H9 (cell line): ENCODE measurements at regions not wholly inside any gene's neighbourhood (a gene's known extent, or its start where the extent isn't known, plus 50 kb on each side); places are given as distances from the start of the nearest gene placed in this dataset.

Experiments
- DNase-seq: peaks from one replicate; pipeline ENCODE4 v3.0.0-alpha.2; 2017
- H2AFZ ChIP-seq: one replicate; pipeline ENCODE4 v1.6.1; 2013; ENCODE audit warnings: mild to moderate bottlenecking, low read length, control low read depth, moderate library complexity
- H2AK5ac ChIP-seq: 2 replicates; pipeline ENCODE4 v1.6.1; 2013; ENCODE audit warnings: low read length, control low read depth, mixed read lengths; ENCODE audit not compliant: insufficient read length
- H2BK120ac ChIP-seq: one replicate; pipeline ENCODE4 v1.6.1; 2013; ENCODE audit warnings: low read depth, mild to moderate bottlenecking, low read length, control low read depth, inconsistent platforms; ENCODE audit not compliant: poor library complexity, severe bottlenecking
- H2BK12ac ChIP-seq: 2 replicates; pipeline ENCODE4 v1.6.1; 2013; ENCODE audit warnings: low read length, control low read depth, mixed read lengths, low read depth; ENCODE audit not compliant: insufficient read length
- H2BK15ac ChIP-seq: 2 replicates; pipeline ENCODE4 v1.6.1; 2013; ENCODE audit warnings: low read depth, low read length, control low read depth
- H2BK20ac ChIP-seq: one replicate; pipeline ENCODE4 v1.6.1; 2013; ENCODE audit warnings: low read depth, mild to moderate bottlenecking, low read length, control low read depth, inconsistent platforms; ENCODE audit not compliant: poor library complexity, severe bottlenecking
- H2BK5ac ChIP-seq: 2 replicates; pipeline ENCODE4 v1.6.1; 2013; ENCODE audit warnings: low read length, control low read depth, mixed read lengths; ENCODE audit not compliant: insufficient read length
- H3K14ac ChIP-seq: 2 replicates; pipeline ENCODE4 v1.6.1; 2013; ENCODE audit warnings: low read length, control low read depth; ENCODE audit not compliant: insufficient read depth
- H3K18ac ChIP-seq: 2 replicates; pipeline ENCODE4 v1.6.1; 2013; ENCODE audit warnings: low read depth, mild to moderate bottlenecking, mixed read lengths, low read length, control low read depth; ENCODE audit not compliant: insufficient read length
- H3K23ac ChIP-seq: 2 replicates; pipeline ENCODE4 v1.6.1; 2013; ENCODE audit warnings: low read length, control low read depth, mixed read lengths, low read depth; ENCODE audit not compliant: insufficient read length
- H3K23me2 ChIP-seq: 2 replicates; pipeline ENCODE4 v1.6.1; 2013; ENCODE audit warnings: low read depth, mild to moderate bottlenecking, mixed read lengths, low read length, control low read depth; ENCODE audit not compliant: insufficient read length, poor library complexity, severe bottlenecking
- H3K27ac ChIP-seq: 2 replicates; pipeline ENCODE4 v1.5.1; 2013; ENCODE audit warnings: low read length, control low read depth, mixed read lengths, low read depth; ENCODE audit not compliant: insufficient read length
- H3K27me3 ChIP-seq: 2 replicates; pipeline ENCODE4 v1.6.1; 2013; ENCODE audit warnings: low read length, control low read depth, inconsistent platforms; ENCODE audit not compliant: insufficient read depth
- H3K4ac ChIP-seq: 2 replicates; pipeline ENCODE4 v1.6.1; 2013; ENCODE audit warnings: low read depth, mild to moderate bottlenecking, control low read depth, inconsistent platforms, low read length, moderate library complexity
- H3K4me1 ChIP-seq: 2 replicates; pipeline ENCODE4 v1.6.1; 2013; ENCODE audit warnings: low read length, control low read depth, inconsistent platforms; ENCODE audit not compliant: insufficient read depth
- H3K4me2 ChIP-seq: 2 replicates; pipeline ENCODE4 v1.6.1; 2013; ENCODE audit warnings: low read length, control low read depth, mixed read lengths; ENCODE audit not compliant: insufficient read length, insufficient read depth
- H3K56ac ChIP-seq: 2 replicates; pipeline ENCODE4 v1.6.1; 2013; ENCODE audit warnings: low read depth, mild to moderate bottlenecking, mixed read lengths, low read length, control low read depth; ENCODE audit not compliant: insufficient read length
- H3K79me1 ChIP-seq: 2 replicates; pipeline ENCODE4 v1.6.1; 2013; ENCODE audit warnings: low read depth, mild to moderate bottlenecking, moderate library complexity, low read length, control low read depth, inconsistent platforms; ENCODE audit not compliant: insufficient read depth, poor library complexity, severe bottlenecking
- H3K79me2 ChIP-seq: 2 replicates; pipeline ENCODE4 v1.6.1; 2013; ENCODE audit warnings: low read length, control low read depth, inconsistent platforms; ENCODE audit not compliant: insufficient read depth
- H3K9ac ChIP-seq: 2 replicates; pipeline ENCODE4 v1.6.1; 2013; ENCODE audit warnings: low read length, control low read depth, mixed read lengths; ENCODE audit not compliant: insufficient read length; ENCODE audit errors: extremely low read depth
- H3K9me3 ChIP-seq: one replicate; pipeline ENCODE4 v1.6.1; 2013; ENCODE audit warnings: low read depth, low read length, inconsistent platforms; ENCODE audit not compliant: control insufficient read depth
- H3T11ph ChIP-seq: one replicate; pipeline ENCODE4 v1.6.1; 2013; ENCODE audit warnings: mild to moderate bottlenecking, low read length, control low read depth, inconsistent platforms
- H4K20me1 ChIP-seq: one replicate; pipeline ENCODE4 v1.6.1; 2013; ENCODE audit not compliant: control insufficient read depth, insufficient read length, insufficient read depth
- H4K5ac ChIP-seq: 2 replicates; pipeline ENCODE4 v1.6.1; 2013; ENCODE audit warnings: low read depth, mild to moderate bottlenecking, mixed read lengths, low read length, control low read depth; ENCODE audit not compliant: insufficient read length
- H4K8ac ChIP-seq: replicated peaks from 2 replicates; pipeline ENCODE4 v1.6.1; 2013; ENCODE audit warnings: low read length, control low read depth, mixed read lengths, low read depth; ENCODE audit not compliant: insufficient read length
- H4K91ac ChIP-seq: 2 replicates; pipeline ENCODE4 v1.6.1; 2013; ENCODE audit warnings: low read depth, mild to moderate bottlenecking, moderate library complexity, mixed read lengths, low read length, control low read depth; ENCODE audit not compliant: insufficient read length
- H3K27ac Mint-ChIP-seq, 3 experiments: 2 replicates in 2 of 3; 3 replicates in 1 of 3; pipeline ENCODE4 v1.8.0; 2020 to 2021; ENCODE audit warnings: mixed read lengths in 3 of 3, mild to moderate bottlenecking in 1 of 3, moderate library complexity in 1 of 3
- H3K27me3 Mint-ChIP-seq: 2 replicates; pipeline ENCODE4 v1.8.0; 2021; ENCODE audit warnings: low read depth, mild to moderate bottlenecking, moderate library complexity, mixed read lengths
- H3K36me3 Mint-ChIP-seq, 3 experiments: 2 replicates in 2 of 3; 3 replicates in 1 of 3; pipeline ENCODE4 v1.8.0; 2020 to 2021; ENCODE audit warnings: low read depth in 3 of 3, mixed read lengths in 3 of 3; ENCODE audit not compliant: insufficient read depth in 1 of 3
- H3K4me1 Mint-ChIP-seq, 2 experiments: 2 replicates each; pipeline ENCODE4 v1.8.0; 2020; ENCODE audit warnings: mixed read lengths in 2 of 2
- H3K4me3 Mint-ChIP-seq, 2 experiments: 2 replicates in 1 of 2; 3 replicates in 1 of 2; pipeline ENCODE4 v1.8.0; 2020 to 2021; ENCODE audit warnings: mild to moderate bottlenecking in 2 of 2, mixed read lengths in 2 of 2, moderate library complexity in 1 of 2
- H3K9me3 Mint-ChIP-seq, 2 experiments: 2 replicates in 1 of 2; 3 replicates in 1 of 2; pipeline ENCODE4 v1.8.0; 2020; ENCODE audit warnings: mild to moderate bottlenecking in 2 of 2, mixed read lengths in 2 of 2, moderate library complexity in 1 of 2
- WGBS: extraction: QIAGEN DNeasy Blood & Tissue Kit; methylation state at CpG from one replicate; pipeline ENCODE4 v1.1.7; 2013; ENCODE audit warnings: missing lambda C conversion rate, low lambda C conversion rate, mixed read lengths; ENCODE audit not compliant: insufficient read length; ENCODE audit errors: extremely low coverage; 5-methylcytosine and 5-hydroxymethylcytosine counted together
- TF ChIP-seq, protein P1 (sequence below): fragments of 200-600 bp; sonication (generic); conservative IDR thresholded peaks from 3 replicates; pipeline ENCODE4 v1.8.0; 2021; ENCODE audit warnings: antibody characterized with exemption, mild to moderate bottlenecking

- Histone ChIP-seq H4K8ac (no peak overlapping the region), H3K23me2 (no peaks in the 10 kb centered on the region), H3K4me2 (no peak overlapping the region), H3K9ac (no peak overlapping the region), H2BK20ac (no peak overlapping the region), H3K9me3 (no peaks in the 10 kb centered on the region), H3K18ac (no peak overlapping the region), H3K27ac (no peak overlapping the region), H2AK5ac (no peak overlapping the region), H2BK5ac (no peak overlapping the region), H4K91ac (no peak overlapping the region), H3K4ac (no peak overlapping the region), H2BK12ac (no peak overlapping the region), H3T11ph (no peak overlapping the region), H3K14ac (no peak overlapping the region; the same call in 1 of the 2 replicates), H4K20me1 (no peaks in the 10 kb centered on the region), H4K5ac (no peak overlapping the region), H3K27me3 (no peaks in the 10 kb centered on the region), H2BK120ac (no peak overlapping the region), H3K79me2 (no peaks in the 10 kb centered on the region), H2AFZ (no peak overlapping the region), H3K79me1 (no peaks in the 10 kb centered on the region), H3K56ac (no peak overlapping the region), H3K23ac (no peak overlapping the region), H3K4me1 (no peaks in the 10 kb centered on the region), H2BK15ac (no peak overlapping the region)
- peaks cover 17% of the 10 kb centered on the region for H3K27me3 Mint-ChIP-seq
- H3K36me3 Mint-ChIP-seq: no peaks in the 10 kb centered on the region; a peak in 1 of 7 replicates
- no peak for DNase-seq
- H3K27ac Mint-ChIP-seq: no peak overlapping the region
- H3K9me3 Mint-ChIP-seq: peaks cover 0 to 2% of the 10 kb centered on the region in 2 experiments; a peak in 1 of 5 replicates
- TF ChIP-seq, protein P1, sequence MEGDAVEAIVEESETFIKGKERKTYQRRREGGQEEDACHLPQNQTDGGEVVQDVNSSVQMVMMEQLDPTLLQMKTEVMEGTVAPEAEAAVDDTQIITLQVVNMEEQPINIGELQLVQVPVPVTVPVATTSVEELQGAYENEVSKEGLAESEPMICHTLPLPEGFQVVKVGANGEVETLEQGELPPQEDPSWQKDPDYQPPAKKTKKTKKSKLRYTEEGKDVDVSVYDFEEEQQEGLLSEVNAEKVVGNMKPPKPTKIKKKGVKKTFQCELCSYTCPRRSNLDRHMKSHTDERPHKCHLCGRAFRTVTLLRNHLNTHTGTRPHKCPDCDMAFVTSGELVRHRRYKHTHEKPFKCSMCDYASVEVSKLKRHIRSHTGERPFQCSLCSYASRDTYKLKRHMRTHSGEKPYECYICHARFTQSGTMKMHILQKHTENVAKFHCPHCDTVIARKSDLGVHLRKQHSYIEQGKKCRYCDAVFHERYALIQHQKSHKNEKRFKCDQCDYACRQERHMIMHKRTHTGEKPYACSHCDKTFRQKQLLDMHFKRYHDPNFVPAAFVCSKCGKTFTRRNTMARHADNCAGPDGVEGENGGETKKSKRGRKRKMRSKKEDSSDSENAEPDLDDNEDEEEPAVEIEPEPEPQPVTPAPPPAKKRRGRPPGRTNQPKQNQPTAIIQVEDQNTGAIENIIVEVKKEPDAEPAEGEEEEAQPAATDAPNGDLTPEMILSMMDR: no peak
- H3K4me1 Mint-ChIP-seq: peaks cover 0 to 2% of the 10 kb centered on the region in 2 experiments; a peak in 2 of 4 replicates
- no peak overlapping the region for H3K4me3 Mint-ChIP-seq
- whole genome bisulfite sequencing: no CpG with 5 or more reads among the region's 10 CpGs
Observed at GRCh38 chr2:235390816-235391194, 103.0 kb upstream of the AGAP1 start.
